Effector memory CD8-positive, alpha-beta T cell (primary cell): ENCODE measurements at regions not wholly inside any gene's neighbourhood (a gene's known extent, or its start where the extent isn't known, plus 50 kb on each side); places are given as distances from the start of the nearest gene placed in this dataset.

Source experiments
- ATAC-seq: fragments of 150-1000 bp; cut with Tn5 transposase; replicated peaks from 2 replicates; pipeline ENCODE4 v1.10.0; 2021; ENCODE audit warnings: mild to moderate bottlenecking, moderate library complexity
- DNase-seq, 3 experiments: peaks; one replicate each; pipeline ENCODE4 v3.0.0; 2021
- H3K27ac Mint-ChIP-seq, 2 donors: one replicate each; pipeline ENCODE4 v1.8.0; 2022; ENCODE audit warnings: mild to moderate bottlenecking in 2 of 2, mixed read lengths in 2 of 2, moderate library complexity in 2 of 2
- H3K27me3 Mint-ChIP-seq, 2 donors: one replicate each; pipeline ENCODE4 v1.8.0; 2022; ENCODE audit warnings: mixed read lengths in 2 of 2
- H3K36me3 Mint-ChIP-seq: one replicate; pipeline ENCODE4 v1.8.0; 2022; ENCODE audit warnings: mild to moderate bottlenecking, moderate library complexity, mixed read lengths; ENCODE audit not compliant: insufficient read depth
- H3K4me1 Mint-ChIP-seq, 2 donors: one replicate each; pipeline ENCODE4 v1.8.0; 2022; ENCODE audit warnings: low read depth in 2 of 2, mixed read lengths in 2 of 2
- H3K4me3 Mint-ChIP-seq, 2 donors: one replicate each; pipeline ENCODE4 v1.8.0; 2022; ENCODE audit warnings: mild to moderate bottlenecking in 2 of 2, mixed read lengths in 2 of 2, moderate library complexity in 2 of 2
- H3K9me3 Mint-ChIP-seq, 2 donors: one replicate each; pipeline ENCODE4 v1.8.0; 2022; ENCODE audit warnings: mixed read lengths in 2 of 2

DNA sequence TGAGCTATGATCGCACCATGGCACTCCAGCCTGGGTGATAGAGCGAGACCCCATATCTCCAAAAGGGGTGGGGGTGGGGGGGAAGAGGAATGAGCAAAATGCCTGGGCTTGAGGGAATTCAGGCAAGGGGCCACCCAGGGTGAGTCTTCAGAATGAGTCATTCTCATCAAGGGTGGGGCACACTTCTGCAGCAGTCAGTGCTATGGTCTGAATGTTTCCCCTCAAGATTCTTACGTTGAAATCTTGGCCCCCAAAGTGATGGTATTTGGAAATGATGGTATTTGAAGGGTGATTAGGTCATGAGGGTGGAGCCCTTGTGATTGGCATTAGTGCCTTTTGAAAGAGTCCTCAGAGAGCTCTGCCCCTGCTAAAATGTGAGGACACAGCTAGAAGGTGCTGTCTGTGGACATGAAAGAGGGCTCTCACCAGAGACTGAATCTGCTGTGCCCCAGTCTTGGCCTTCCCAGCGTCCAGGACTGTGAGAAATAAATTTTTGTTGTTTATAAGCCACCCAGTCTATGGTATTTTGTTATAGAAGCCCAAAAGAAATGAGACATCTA lies 86.4 kb upstream of the THY1 start:
- peaks cover 18 to 60% of the 10 kb centered on the region in 2 donors for H3K27me3 Mint-ChIP-seq
- no peak overlapping the region for H3K4me3 Mint-ChIP-seq
- no peaks in the 10 kb centered on the region for H3K9me3 Mint-ChIP-seq
- no peak overlapping the region for H3K27ac Mint-ChIP-seq
- ATAC-seq (no peak), DNase-seq (no peak)
- no peaks in the 10 kb centered on the region for H3K36me3 Mint-ChIP-seq
- peaks cover 0 to 2% of the 10 kb centered on the region in 2 donors for H3K4me1 Mint-ChIP-seq

DNA sequence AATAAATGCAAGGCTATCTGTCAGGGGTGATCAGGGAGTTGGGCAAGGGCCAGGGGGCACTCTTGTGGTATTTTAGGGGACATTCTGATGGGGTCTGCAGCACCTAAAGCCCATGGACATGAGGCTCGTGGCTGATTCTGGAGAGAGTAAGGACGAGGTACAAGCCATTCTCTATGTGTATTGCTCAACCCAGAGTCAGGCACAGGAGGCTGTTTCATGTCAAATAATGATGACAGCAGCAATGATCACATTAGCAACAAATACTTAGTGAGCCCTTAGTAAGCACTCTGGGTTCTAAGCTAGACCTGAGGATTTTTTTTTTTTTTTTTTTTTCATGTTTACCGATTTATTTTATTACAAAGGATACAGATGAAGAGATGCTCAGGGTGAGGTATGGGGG lies 83.5 kb upstream of the THY1 start:
- H3K4me3 Mint-ChIP-seq = no peak overlapping the region
- H3K4me1 Mint-ChIP-seq = no peaks in the 10 kb centered on the region
- H3K9me3 Mint-ChIP-seq = no peaks in the 10 kb centered on the region
- no peak overlapping the region for H3K27ac Mint-ChIP-seq
- no peak for ATAC-seq
- peaks cover 20 to 64% of the 10 kb centered on the region in 2 donors for H3K27me3 Mint-ChIP-seq
- DNase-seq = no peak
- peaks cover 3% of the 10 kb centered on the region for H3K36me3 Mint-ChIP-seq

GRCh38 chr11:119505861-119506260 lies 82.9 kb upstream of the THY1 start:
- Mint-ChIP-seq H3K36me3 (peaks cover 3% of the 10 kb centered on the region), H3K27ac (no peak overlapping the region), H3K4me1 (no peaks in the 10 kb centered on the region), H3K27me3 (peaks cover 22 to 64% of the 10 kb centered on the region in 2 donors), H3K9me3 (no peaks in the 10 kb centered on the region), H3K4me3 (no peak overlapping the region)
- ATAC-seq (no peak), DNase-seq (no peak)

DNA sequence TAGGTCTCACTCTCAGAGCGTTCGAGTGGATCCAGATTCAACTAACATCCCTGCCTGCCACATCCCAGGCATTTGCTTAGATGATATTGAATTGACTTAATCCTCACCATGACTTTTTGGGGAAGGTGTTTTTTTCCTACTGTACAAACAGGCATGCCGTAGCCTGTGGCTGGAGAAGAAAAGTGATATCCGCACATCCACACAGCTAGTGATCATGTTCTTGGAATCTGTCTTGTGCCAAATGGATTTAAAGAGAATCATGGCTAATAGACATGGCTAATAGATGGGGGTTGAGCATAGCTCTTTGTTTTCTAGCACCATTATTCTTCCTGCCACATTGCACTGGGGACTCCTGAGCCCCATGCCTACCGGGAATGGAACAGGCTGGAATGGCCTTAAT lies 82.1 kb upstream of the THY1 start:
- no peaks in the 10 kb centered on the region for H3K9me3 Mint-ChIP-seq

GRCh38 chr11:119504371-119504770 lies 81.4 kb upstream of the THY1 start:
- Mint-ChIP-seq H3K27me3 (peaks cover 34 to 73% of the 10 kb centered on the region in 2 donors), H3K4me3 (no peak overlapping the region), H3K36me3 (peaks cover 3% of the 10 kb centered on the region), H3K27ac (no peak overlapping the region), H3K9me3 (no peaks in the 10 kb centered on the region), H3K4me1 (no peaks in the 10 kb centered on the region)
- no peak for DNase-seq
- no peak for ATAC-seq

More for the DNA sequence above, 82.1 kb upstream of the THY1 start:
- Mint-ChIP-seq H3K27me3 (peaks cover 28 to 68% of the 10 kb centered on the region in 2 donors), H3K4me3 (no peak overlapping the region), H3K36me3 (peaks cover 3% of the 10 kb centered on the region), H3K4me1 (no peaks in the 10 kb centered on the region), H3K27ac (no peak overlapping the region)
- no peak for DNase-seq
- ATAC-seq = no peak

- Mint-ChIP-seq H3K27ac (no peak overlapping the region), H3K36me3 (peaks cover 3% of the 10 kb centered on the region), H3K4me1 (no peaks in the 10 kb centered on the region), H3K4me3 (no peak overlapping the region), H3K9me3 (no peaks in the 10 kb centered on the region), H3K27me3 (peaks cover 51 to 97% of the 10 kb centered on the region in 2 donors)
- no peak for ATAC-seq
- no peak for DNase-seq
Measured at GRCh38 chr11:119501777-119502405, 78.9 kb upstream of the THY1 start.

GRCh38 chr11:119497717-119498116 lies 74.7 kb upstream of the THY1 start:
- Mint-ChIP-seq H3K4me1 (no peaks in the 10 kb centered on the region), H3K27me3 (peaks cover 62 to 89% of the 10 kb centered on the region in 2 donors), H3K4me3 (no peak overlapping the region), H3K27ac (no peak overlapping the region), H3K36me3 (peaks cover 1% of the 10 kb centered on the region), H3K9me3 (no peaks in the 10 kb centered on the region)
- ATAC-seq = no peak
- DNase-seq = no peak

GRCh38 chr11:119496997-119497396 lies 74.0 kb upstream of the THY1 start:
- ATAC-seq = no peak
- Mint-ChIP-seq H3K9me3 (no peaks in the 10 kb centered on the region), H3K4me3 (no peak overlapping the region), H3K4me1 (no peaks in the 10 kb centered on the region), H3K27me3 (peaks cover 62 to 82% of the 10 kb centered on the region in 2 donors), H3K27ac (no peak overlapping the region), H3K36me3 (no peaks in the 10 kb centered on the region)
- DNase-seq = no peak

DNA sequence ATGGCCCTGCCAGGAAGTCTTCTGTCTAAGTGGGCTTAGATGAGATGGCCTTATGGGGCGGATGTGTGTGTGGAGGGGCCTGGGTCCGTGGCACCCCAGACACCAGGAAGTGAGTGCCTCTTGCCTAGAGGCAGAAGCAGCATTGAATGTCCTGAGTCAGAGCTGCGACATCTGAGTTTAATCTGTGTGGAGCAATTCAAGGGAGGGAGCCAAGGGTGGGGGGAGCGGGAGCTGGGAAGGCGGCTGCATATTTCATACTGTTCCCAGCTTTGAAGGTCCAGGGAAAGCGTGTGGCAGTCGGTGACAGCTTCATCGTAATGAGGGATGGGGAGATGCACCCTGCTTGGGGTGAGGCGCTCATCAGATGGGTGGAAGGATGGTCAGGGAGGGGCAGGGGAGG lies 73.5 kb upstream of the THY1 start:
- H3K27ac Mint-ChIP-seq = no peak overlapping the region
- no peaks in the 10 kb centered on the region for H3K36me3 Mint-ChIP-seq
- no peaks in the 10 kb centered on the region for H3K9me3 Mint-ChIP-seq
- ATAC-seq (no peak), DNase-seq (no peak)
- H3K4me1 Mint-ChIP-seq = no peaks in the 10 kb centered on the region
- peaks cover 59 to 81% of the 10 kb centered on the region in 2 donors for H3K27me3 Mint-ChIP-seq
- no peak overlapping the region for H3K4me3 Mint-ChIP-seq

GRCh38 chr11:119493712-119494111 lies 70.7 kb upstream of the THY1 start:
- peaks cover 56 to 81% of the 10 kb centered on the region in 2 donors for H3K27me3 Mint-ChIP-seq
- no peak for DNase-seq
- no peaks in the 10 kb centered on the region for H3K9me3 Mint-ChIP-seq
- no peaks in the 10 kb centered on the region for H3K4me1 Mint-ChIP-seq
- H3K36me3 Mint-ChIP-seq = no peaks in the 10 kb centered on the region
- no peak overlapping the region for H3K4me3 Mint-ChIP-seq
- no peak for ATAC-seq
- H3K27ac Mint-ChIP-seq = no peak overlapping the region

- no peak for ATAC-seq
Measured at GRCh38 chr11:119491753-119492510, 69.0 kb upstream of the THY1 start.

GRCh38 chr11:119490253-119491006 lies 67.5 kb upstream of the THY1 start:
- DNase-seq (no peak), ATAC-seq (no peak)
- H3K36me3 Mint-ChIP-seq = peaks cover 3% of the 10 kb centered on the region
- no peaks in the 10 kb centered on the region for H3K9me3 Mint-ChIP-seq
- no peak overlapping the region for H3K27ac Mint-ChIP-seq
- H3K4me1 Mint-ChIP-seq = no peaks in the 10 kb centered on the region
- H3K27me3 Mint-ChIP-seq = peaks cover 45 to 81% of the 10 kb centered on the region in 2 donors
- H3K4me3 Mint-ChIP-seq = no peak overlapping the region

More at GRCh38 chr11:119491753-119492510, 69.0 kb upstream of the THY1 start:
- Mint-ChIP-seq H3K9me3 (no peaks in the 10 kb centered on the region), H3K27me3 (peaks cover 47 to 81% of the 10 kb centered on the region in 2 donors), H3K27ac (no peak overlapping the region), H3K4me3 (no peak overlapping the region), H3K4me1 (no peaks in the 10 kb centered on the region), H3K36me3 (no peaks in the 10 kb centered on the region)
- DNase-seq = no peak

- DNase-seq (no peak), ATAC-seq (no peak)
- Mint-ChIP-seq H3K27me3 (peaks cover 39 to 81% of the 10 kb centered on the region in 2 donors), H3K9me3 (no peaks in the 10 kb centered on the region), H3K27ac (no peak overlapping the region), H3K36me3 (peaks cover 3% of the 10 kb centered on the region), H3K4me1 (peaks cover 0 to 2% of the 10 kb centered on the region in 2 donors), H3K4me3 (no peak overlapping the region)
Measured at GRCh38 chr11:119489087-119489486, 66.1 kb upstream of the THY1 start.
